K562 (cell line): ENCODE measurements at regions not wholly inside any gene's neighbourhood (a gene's known extent, or its start where the extent isn't known, plus 50 kb on each side); places are given as distances from the start of the nearest gene placed in this dataset.

ENCODE experiments used
- ATAC-seq: fragments of 200-7000 bp; cut with Tn5 transposase; 3 replicates; pipeline ENCODE4 v1.9.1; 2020; ENCODE audit warnings: moderate library complexity
- BruUV-seq: library from RNA; stranded (reverse); fragments of 400-500 nt; replicated peaks from 2 replicates; lab custom pipeline; 2021; lab: Mats Ljungman, UMichigan
- CTCF ChIA-PET: fragments of 300-600 bp; formaldehyde crosslinking; extraction: SDS; loops from one replicate; lab custom pipeline; 2021; ENCODE audit warnings: low intra/inter-chr PET ratio; lab: Yijun Ruan, JAX
- POLR2A ChIA-PET: fragments of 300-600, 350-650 bp; sonication (Branson Sonifier 250); formaldehyde crosslinking; extraction: SDS; loops from one replicate; lab custom pipeline; 2021; ENCODE audit warnings: antibody characterized with exemption, inconsistent platforms; lab: Yijun Ruan, JAX
- DNase-seq, 4 experiments: peaks; one replicate each; pipeline versions ENCODE4 v3.0.0 to v3.0.0-alpha.2; 2011 to 2018; ENCODE audit warnings: low spot score in 3 of 4, mixed read lengths in 3 of 4; ENCODE audit errors: extremely low read depth in 1 of 4
- FAIRE-seq: peaks from 2 replicates; lab custom pipeline; 2011; peaks lifted over from hg19 to GRCh38; lab: Jason Lieb, UNC
- H2AFZ ChIP-seq: 2 replicates; pipeline ENCODE4 v1.6.0; 2011; ENCODE audit warnings: low read depth, low read length, control low read depth, inconsistent platforms
- H3K27ac ChIP-seq: fragments of 200-600 bp; 3 replicates; pipeline ENCODE4 v1.8.0; 2011; ENCODE audit warnings: low read depth, mild to moderate bottlenecking, control low read depth, inconsistent platforms, low read length, moderate library complexity, mixed read lengths; ENCODE audit errors: extremely low read depth
- H3K27me3 ChIP-seq, 2 experiments: fragments of 300-600 bp in 1 of 2; 2 replicates in 1 of 2; 3 replicates in 1 of 2; pipeline versions ENCODE4 v1.6.0 to v1.8.0; 2011; ENCODE audit warnings: inconsistent platforms in 2 of 2, low read length in 2 of 2, mild to moderate bottlenecking in 1 of 2, mixed read lengths in 1 of 2, moderate library complexity in 1 of 2; ENCODE audit not compliant: control insufficient read depth in 2 of 2, insufficient read depth in 2 of 2
- H3K36me3 ChIP-seq: fragments of 300-600 bp; 3 replicates; pipeline ENCODE4 v1.8.0; 2011; ENCODE audit warnings: mild to moderate bottlenecking, low read length, inconsistent platforms; ENCODE audit not compliant: control insufficient read depth, insufficient read depth
- H3K4me1 ChIP-seq, 2 experiments: fragments of 200-600 bp in 1 of 2; replicated peaks in 1 of 2; 2 replicates in 1 of 2; 3 replicates in 1 of 2; pipeline versions ENCODE4 v1.5.1 to v1.8.0; 2011; ENCODE audit warnings: inconsistent platforms in 2 of 2, low read length in 2 of 2, mild to moderate bottlenecking in 1 of 2, mixed read lengths in 1 of 2, moderate library complexity in 1 of 2; ENCODE audit not compliant: control insufficient read depth in 2 of 2, insufficient read depth in 2 of 2
- H3K4me2 ChIP-seq: 2 replicates; pipeline ENCODE4 v1.6.1; 2011; ENCODE audit warnings: low read length, control low read depth, inconsistent platforms, mixed read lengths; ENCODE audit not compliant: insufficient read depth
- H3K4me3 ChIP-seq: fragments of 200-600 bp; sonication (generic), shearing (Covaris generic); 2 replicates; pipeline ENCODE4 v1.5.1; 2016; ENCODE audit warnings: control low read depth, inconsistent platforms
- H3K79me2 ChIP-seq: fragments of 200-600 bp; 3 replicates; pipeline ENCODE4 v1.8.0; 2011; ENCODE audit warnings: low read length, inconsistent platforms; ENCODE audit not compliant: control insufficient read depth, insufficient read depth
- H3K9ac ChIP-seq, 2 experiments: 2 replicates each; pipeline versions ENCODE4 v1.6.0 to v1.6.1; 2011; ENCODE audit warnings: low read depth in 2 of 2, low read length in 2 of 2, control low read depth in 1 of 2, inconsistent platforms in 1 of 2, mild to moderate bottlenecking in 1 of 2, mixed read lengths in 1 of 2; ENCODE audit not compliant: insufficient read depth in 1 of 2
- H3K9me1 ChIP-seq: one replicate; pipeline ENCODE4 v1.6.0; 2011; ENCODE audit warnings: inconsistent platforms, mild to moderate bottlenecking, low read length, moderate library complexity; ENCODE audit not compliant: control insufficient read depth, insufficient read depth
- H3K9me3 ChIP-seq: replicated peaks from 2 replicates; pipeline ENCODE4 v1.5.1; 2011; ENCODE audit warnings: low read depth, low read length, inconsistent platforms; ENCODE audit not compliant: control insufficient read depth, insufficient read depth
- H4K20me1 ChIP-seq: replicated peaks from 2 replicates; pipeline ENCODE4 v1.6.1; 2011; ENCODE audit warnings: low read length, inconsistent platforms, mixed read lengths; ENCODE audit not compliant: control insufficient read depth, insufficient read depth
- CBFA2T3 ChIP-seq: fragments of 450-650 bp; IDR thresholded peaks from 2 replicates; pipeline ENCODE4 v1.6.1; 2017
- CHD1 ChIP-seq: fragments of 200-600 bp; sonication (generic); IDR thresholded peaks from one replicate; pipeline ENCODE4 v1.6.1; 2012; ENCODE audit warnings: mild to moderate bottlenecking, moderate library complexity, low read length, inconsistent platforms
- GATAD2A ChIP-seq: fragments of 450-650 bp; IDR thresholded peaks from 2 replicates; pipeline ENCODE4 v1.6.1; 2017
- HBP1 ChIP-seq: fragments of 450-650 bp; formaldehyde crosslinking; IDR thresholded peaks from 2 replicates; pipeline ENCODE4 v1.4.0; 2022; ENCODE audit warnings: missing genetic modification characterization
- HMBOX1 ChIP-seq: sonication (generic); IDR thresholded peaks from 2 replicates; pipeline ENCODE4 v1.6.1; 2016
- NCOA1 ChIP-seq: fragments of 450-650 bp; IDR thresholded peaks from 2 replicates; pipeline ENCODE4 v1.6.1; 2016; ENCODE audit warnings: low read depth
- TCF15 ChIP-seq: fragments of 250-450 bp; sonication (Bioruptor Pico); IDR thresholded peaks from 2 replicates; pipeline ENCODE4 v1.8.0; 2022; ENCODE audit warnings: moderate library complexity, mild to moderate bottlenecking, inconsistent platforms
- ZNF12 ChIP-seq: sonication (generic); formaldehyde crosslinking; IDR thresholded peaks from 2 replicates; pipeline ENCODE4 v1.4.0; 2020; ENCODE audit warnings: mild to moderate bottlenecking, missing genetic modification reagents
- ZNF780A ChIP-seq: fragments of 250-450 bp; sonication (Bioruptor Pico); IDR thresholded peaks from 2 replicates; pipeline ENCODE4 v1.5.0; 2021; ENCODE audit warnings: mild to moderate bottlenecking
- WGBS: fragments of 100-300 bp; shearing (Covaris generic); methylation state at CpG from one replicate; pipeline ENCODE4 v1.1.6; 2016; ENCODE audit warnings: low coverage, mixed read lengths; ENCODE audit not compliant: insufficient coverage; ENCODE audit errors: missing lambda C conversion rate; 5-methylcytosine and 5-hydroxymethylcytosine counted together
- in situ Hi-C: fragments of 300-500 bp; cut with MboI; formaldehyde crosslinking; loops from 4 replicates; pipeline ENCODE4 v1.15.0; 2018; ENCODE audit warnings: inconsistent platforms, mixed read lengths
- intact Hi-C: fragments of 100-400 bp; cut with micrococcal nuclease; formaldehyde crosslinking; loops from 2 replicates; pipeline ENCODE4 v1.14.2; 2022

GRCh38 chr3:72123908-72124441, 339.0 kb upstream of the PROK2 start (continued):
- TF ChIP-seq ZNF780A (CRISPR knock-in tag) (no peak), ZNF12 (CRISPR knock-in tag) (no peak), NCOA1 (no peak), CBFA2T3 (0 out of 2 replicates have a peak, but pooled peaks have one; percentile 10), GATAD2A (no peak), TCF15 (CRISPR knock-in tag) (no peak), HBP1 (no peak)

- ChIA-PET POLR2A (no interaction called here), CTCF (interaction anchor here (0.6 kb wide), 1 partner anchor 117 kb away, joined by 3 read pairs; no protein-coding TSS in a partner anchor)
- no peak overlapping the region for H3K4me3 ChIP-seq
- H4K20me1 ChIP-seq = no peaks in the 10 kb centered on the region
- no peak overlapping the region for H3K9ac ChIP-seq
- H3K4me2 ChIP-seq = no peak overlapping the region
- DNase-seq = no peak
- no peaks in the 10 kb centered on the region for H3K9me3 ChIP-seq
- H3K27me3 ChIP-seq = no peaks in the 10 kb centered on the region
- no peak for FAIRE-seq
- TF ChIP-seq HMBOX1 (0 out of 2 replicates have a peak, but pooled peaks have one; percentile 22), CHD1 (no peak)
- no peak overlapping the region; the same call in 1 of the 2 replicates for H2AFZ ChIP-seq
- no peaks in the 10 kb centered on the region for H3K79me2 ChIP-seq
- peaks cover 0 to 1% of the 10 kb centered on the region in 2 experiments; a peak in 3 of 5 replicates for H3K4me1 ChIP-seq
- no peaks in the 10 kb centered on the region for H3K36me3 ChIP-seq
- no peak overlapping the region for H3K27ac ChIP-seq
- 38% methylated on average over 5 of the region's 5 CpGs for WGBS
- no peaks in the 10 kb centered on the region for H3K9me1 ChIP-seq
- intact Hi-C loops (no loop called here), in situ Hi-C loops (no loop called here)
- no TSS peak for BruUV-seq
- no peak for ATAC-seq
Observed at GRCh38 chr3:72120806-72121778, 336.1 kb upstream of the PROK2 start.
